Activated CD4-positive, CD25-positive, alpha-beta regulatory T cell (primary cell): ENCODE measurements at regions not wholly inside any gene's neighbourhood (a gene's known extent, or its start where the extent isn't known, plus 50 kb on each side); places are given as distances from the start of the nearest gene placed in this dataset.

Source experiments
- DNase-seq, 4 experiments: peaks; one replicate each; lab custom pipeline; 2025; lab: John Stamatoyannopoulos, UW

DNA sequence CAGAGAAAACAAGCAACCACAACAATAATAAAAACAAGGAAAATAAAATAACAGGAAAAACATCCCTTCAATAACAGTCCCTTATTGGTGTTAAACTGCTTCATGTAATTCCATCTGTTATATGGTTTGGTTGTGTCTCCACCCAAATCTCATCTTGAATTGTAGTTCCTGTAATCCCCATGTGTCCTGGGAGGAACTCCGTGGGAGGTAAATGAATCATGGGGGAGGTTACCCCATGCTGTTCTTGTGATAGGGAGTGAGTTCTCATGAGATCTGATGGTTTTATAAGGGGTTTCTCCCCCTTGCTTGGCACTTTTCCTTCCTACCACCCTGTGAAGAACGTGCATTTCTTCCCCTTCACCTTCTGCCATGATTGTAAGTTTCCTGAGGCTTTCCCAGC, 369.8 kb downstream of the TMEM232 start:
- DNase-seq = no peak

DNA sequence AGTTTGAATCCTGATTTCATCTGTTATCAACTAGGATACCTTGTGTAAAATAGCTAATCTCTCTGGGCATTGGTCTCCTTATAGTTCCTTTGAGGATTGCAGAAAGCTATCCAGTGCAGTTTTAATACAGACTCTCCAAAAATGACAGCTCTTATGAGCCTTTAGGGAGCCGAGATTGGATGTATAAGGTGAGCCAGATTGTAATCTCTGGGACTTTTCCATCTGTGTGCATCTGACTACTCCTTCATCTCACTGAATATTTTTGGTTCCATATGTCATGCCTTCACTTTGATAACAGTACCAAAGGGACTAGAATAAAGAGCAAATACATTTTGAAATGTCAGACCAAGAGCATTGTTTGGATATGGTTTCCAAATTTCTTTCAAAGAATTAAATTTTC, 367.2 kb downstream of the TMEM232 start:
- no peak for DNase-seq

DNA sequence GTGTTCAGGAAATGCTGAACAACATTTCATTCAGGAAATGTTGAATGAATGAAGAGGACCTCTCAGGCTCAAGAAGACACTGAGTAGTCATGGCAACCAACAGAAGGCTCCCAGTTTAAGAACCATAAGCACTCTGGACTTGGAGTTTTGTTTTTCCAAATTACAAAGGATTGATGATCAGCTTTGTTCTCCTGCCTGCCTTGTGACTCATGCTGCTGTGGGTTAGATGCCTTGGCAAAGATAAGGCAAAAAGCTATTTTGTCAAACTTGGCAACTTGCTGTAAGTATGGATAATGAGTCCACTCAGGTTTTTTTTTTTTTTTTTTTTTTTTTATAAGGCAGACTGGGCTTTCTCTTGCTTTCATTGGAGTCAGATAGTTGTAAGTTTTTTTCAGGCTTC, 365.0 kb downstream of the TMEM232 start:
- DNase-seq = no peak

DNA sequence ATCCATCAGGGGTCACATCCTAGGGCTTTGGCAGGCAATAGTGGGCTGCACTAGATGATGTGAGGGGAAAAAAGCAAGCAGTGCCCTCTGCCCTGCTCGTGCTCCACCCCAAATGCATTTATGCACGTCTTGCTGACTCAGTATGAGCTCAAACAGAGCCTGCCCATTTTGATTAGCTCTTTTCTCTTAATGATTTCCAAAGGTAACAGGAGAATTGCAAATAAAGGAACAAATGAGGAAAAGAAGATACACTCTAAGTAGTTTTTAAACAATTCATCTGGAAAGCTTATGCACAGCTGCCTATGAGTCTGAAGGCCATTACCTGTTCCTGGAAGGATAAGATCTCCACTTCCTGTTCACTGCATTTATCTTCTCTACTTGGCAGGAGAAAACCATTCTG, 364.2 kb downstream of the TMEM232 start:
- no peak for DNase-seq

DNA sequence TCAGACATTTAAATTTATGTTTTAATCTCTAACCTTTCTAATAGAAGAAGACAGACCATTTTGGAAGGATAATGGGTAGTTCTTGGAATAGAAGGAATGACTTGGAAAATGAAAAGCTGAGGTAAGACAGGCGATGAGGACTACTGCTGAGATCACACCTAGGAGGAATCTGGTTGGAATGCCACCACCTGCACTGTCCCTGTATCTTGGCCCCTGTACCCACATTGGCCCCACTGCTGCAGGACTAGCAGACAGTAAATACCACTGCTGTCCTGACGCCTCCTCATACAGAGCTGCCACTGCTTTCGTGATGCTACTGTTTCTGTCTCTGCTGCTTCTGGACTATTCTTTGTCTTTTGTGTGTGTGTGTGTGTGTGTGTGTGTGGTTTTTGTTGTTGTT, 359.8 kb downstream of the TMEM232 start:
- DNase-seq = no peak
